Activated CD4-positive, alpha-beta T cell treated with anti-CD3 and anti-CD28 coated beads, Interleukin-2, amount 50 U/mL, for 48 hours (primary cell): ENCODE measurements at regions not wholly inside any gene's neighbourhood (a gene's known extent, or its start where the extent isn't known, plus 50 kb on each side); places are given as distances from the start of the nearest gene placed in this dataset.

ENCODE experiments used
- DNase-seq, 2 experiments: peaks; one replicate each; pipeline ENCODE4 v3.0.0-alpha.2; 2020

- DNase-seq, result no peak
Measured at GRCh38 chr13:106433066-106433465, 102.4 kb downstream of the EFNB2 start.

- no peak for DNase-seq
Measured at GRCh38 chr13:106432636-106433035, 102.8 kb downstream of the EFNB2 start.

GRCh38 chr13:106426909-106427308 is 108.6 kb downstream of the EFNB2 start:
- DNase-seq, result no peak

- DNase-seq, result no peak
Measured at GRCh38 chr13:106425661-106426060, 109.8 kb downstream of the EFNB2 start.

GRCh38 chr13:106424805-106425204 is 110.7 kb downstream of the EFNB2 start:
- DNase-seq, result no peak

- DNase-seq, result no peak
Measured at GRCh38 chr13:106423530-106423929, 111.9 kb downstream of the EFNB2 start.

GRCh38 chr13:106418556-106418955 is 116.9 kb downstream of the EFNB2 start:
- no peak for DNase-seq

- no peak for DNase-seq
Measured at GRCh38 chr13:106417467-106418110, 117.9 kb downstream of the EFNB2 start.

GRCh38 chr13:106416645-106417044 is 118.8 kb downstream of the EFNB2 start:
- DNase-seq, result no peak

GRCh38 chr13:106415971-106416370 is 119.5 kb downstream of the EFNB2 start:
- DNase-seq, result no peak

GRCh38 chr13:106415442-106415841 is 120.0 kb downstream of the EFNB2 start:
- DNase-seq, result no peak

- no peak for DNase-seq
Measured at GRCh38 chr13:106407338-106407737, 128.1 kb downstream of the EFNB2 start.

GRCh38 chr13:106405731-106406130 is 129.7 kb downstream of the EFNB2 start:
- DNase-seq, result no peak

- no peak for DNase-seq
Measured at GRCh38 chr13:106403280-106403679, 132.2 kb downstream of the EFNB2 start.

- no peak for DNase-seq
Measured at GRCh38 chr13:106402866-106403265, 132.6 kb downstream of the EFNB2 start.

- no peak for DNase-seq
Measured at GRCh38 chr13:106401081-106401480, 134.4 kb downstream of the EFNB2 start.

GRCh38 chr13:106400289-106400688 is 135.2 kb downstream of the EFNB2 start:
- no peak for DNase-seq

GRCh38 chr13:106398289-106398688 is 137.2 kb downstream of the EFNB2 start:
- DNase-seq, result no peak

- no peak for DNase-seq
Measured at GRCh38 chr13:106393776-106394175, 141.7 kb downstream of the EFNB2 start.

GRCh38 chr13:106391681-106392080 is 143.8 kb downstream of the EFNB2 start:
- DNase-seq, result no peak

GRCh38 chr13:106391271-106391670 is 144.2 kb downstream of the EFNB2 start:
- no peak for DNase-seq

GRCh38 chr13:106390367-106390766 is 145.1 kb downstream of the EFNB2 start:
- DNase-seq, result no peak

- no peak for DNase-seq
Measured at GRCh38 chr13:106385654-106386053, 149.8 kb downstream of the EFNB2 start.

GRCh38 chr13:106384516-106384915 is 150.9 kb downstream of the EFNB2 start:
- no peak for DNase-seq

- no peak for DNase-seq
Measured at GRCh38 chr13:106383791-106384190, 151.7 kb downstream of the EFNB2 start.
